ENCODE measurements at regions not wholly inside any gene's neighbourhood (a gene's known extent, or its start where the extent isn't known, plus 50 kb on each side); places are given as distances from the start of the nearest gene placed in this dataset.

- intact Hi-C loops (cut with DNase I, micrococcal nuclease) = no loop called here
- ATAC-seq (no peak), DNase-seq (no peak)
Observed at GRCh38 chr20:56848561-56848960, 219.5 kb downstream of the TFAP2C start.

- no peak for DNase-seq
- intact Hi-C loops (cut with DNase I, micrococcal nuclease) = no loop called here
- no peak for ATAC-seq
Observed at GRCh38 chr20:56851552-56851951, 222.4 kb downstream of the TFAP2C start.

GRCh38 chr20:56855708-56856107 is 226.6 kb downstream of the TFAP2C start:
- DNase-seq = no peak
- ATAC-seq = no peak
- intact Hi-C loops (cut with DNase I, micrococcal nuclease) = no loop called here

- DNase-seq (no peak), ATAC-seq (no peak)
- intact Hi-C loops (cut with DNase I, micrococcal nuclease) = no loop called here
Observed at GRCh38 chr20:56857950-56858349, 228.8 kb downstream of the TFAP2C start.

- intact Hi-C loops (cut with DNase I, micrococcal nuclease) = no loop called here
Observed at GRCh38 chr20:56859039-56859800, 230.1 kb downstream of the TFAP2C start.

GRCh38 chr20:56859801-56860261 is 230.7 kb downstream of the TFAP2C start:
- DNase-seq (no peak), ATAC-seq (no peak)
- intact Hi-C loops (cut with DNase I, micrococcal nuclease) = no loop called here

More at GRCh38 chr20:56859039-56859800, 230.1 kb downstream of the TFAP2C start:
- ATAC-seq = no peak
- DNase-seq = no peak

GRCh38 chr20:56860413-56860812 is 231.3 kb downstream of the TFAP2C start:
- ATAC-seq (no peak), DNase-seq (no peak)
- intact Hi-C loops (cut with DNase I, micrococcal nuclease) = no loop called here

GRCh38 chr20:56861590-56861989 is 232.5 kb downstream of the TFAP2C start:
- DNase-seq (no peak), ATAC-seq (no peak)
- intact Hi-C loops (cut with DNase I, micrococcal nuclease) = no loop called here

- peak in 1 of 2 donors; percentile 48 for DNase-seq
- no peak for ATAC-seq
- intact Hi-C loops (cut with DNase I, micrococcal nuclease) = no loop called here
Observed at GRCh38 chr20:56865055-56865454, 235.9 kb downstream of the TFAP2C start.

- DNase-seq (no peak), ATAC-seq (no peak)
- intact Hi-C loops (cut with DNase I, micrococcal nuclease) = no loop called here
Observed at GRCh38 chr20:56867128-56867527, 238.0 kb downstream of the TFAP2C start.

- DNase-seq (no peak), ATAC-seq (no peak)
- intact Hi-C loops (cut with DNase I, micrococcal nuclease) = no loop called here
Observed at GRCh38 chr20:56868746-56869145, 239.6 kb downstream of the TFAP2C start.

GRCh38 chr20:56870271-56870670 is 241.2 kb downstream of the TFAP2C start:
- ATAC-seq (no peak), DNase-seq (no peak)
- intact Hi-C loops (cut with DNase I, micrococcal nuclease) = no loop called here

GRCh38 chr20:56871691-56872090 is 242.6 kb downstream of the TFAP2C start:
- no peak for ATAC-seq
- intact Hi-C loops (cut with DNase I, micrococcal nuclease) = no loop called here
- DNase-seq = no peak

- DNase-seq (no peak), ATAC-seq (no peak)
- intact Hi-C loops (cut with DNase I, micrococcal nuclease) = no loop called here
Observed at GRCh38 chr20:56872620-56873458, 243.7 kb downstream of the TFAP2C start.

- DNase-seq (no peak), ATAC-seq (no peak)
- intact Hi-C loops (cut with DNase I, micrococcal nuclease) = no loop called here
Observed at GRCh38 chr20:56873836-56874235, 244.7 kb downstream of the TFAP2C start.

- intact Hi-C loops (cut with DNase I, micrococcal nuclease) = no loop called here
- ATAC-seq = no peak
- DNase-seq = peak in 1 of 2 donors; percentile 4
Observed at GRCh38 chr20:56875052-56875659, 246.1 kb downstream of the TFAP2C start.

GRCh38 chr20:56875803-56876202 is 246.7 kb downstream of the TFAP2C start:
- no peak for DNase-seq
- intact Hi-C loops (cut with DNase I, micrococcal nuclease) = no loop called here
- no peak for ATAC-seq

- intact Hi-C loops (cut with DNase I, micrococcal nuclease) = no loop called here
- DNase-seq (no peak), ATAC-seq (no peak)
Observed at GRCh38 chr20:56885521-56885920, 256.4 kb downstream of the TFAP2C start.

- no peak for DNase-seq
- intact Hi-C loops (cut with DNase I, micrococcal nuclease) = no loop called here
- ATAC-seq = no peak
Observed at GRCh38 chr20:56890011-56890410, 260.9 kb downstream of the TFAP2C start.

Measured in left colon (tissue), 2 donors.